ENCODE measurements at regions not wholly inside any gene's neighbourhood (a gene's known extent, or its start where the extent isn't known, plus 50 kb on each side); places are given as distances from the start of the nearest gene placed in this dataset.

DNA sequence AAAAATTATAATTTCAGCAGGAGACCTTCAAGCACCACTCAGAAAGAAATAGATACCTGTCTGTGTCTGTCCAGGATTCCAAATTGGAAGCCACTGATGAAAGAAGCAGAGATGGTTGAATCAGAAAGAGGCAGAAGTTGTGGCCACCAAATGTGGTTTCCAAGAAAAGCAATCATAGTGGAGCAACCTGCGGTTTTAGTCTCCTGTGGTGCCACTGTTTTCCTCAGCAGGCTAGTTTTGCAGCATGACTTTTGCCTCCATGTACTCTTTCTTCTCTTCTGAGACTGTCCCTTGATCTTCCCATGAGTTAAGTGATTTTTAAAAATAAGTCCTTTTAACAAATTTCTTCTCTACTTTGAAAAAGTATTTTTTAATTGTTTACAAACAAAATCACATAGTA, 535.8 kb downstream of the CYLC2 start:
- no peak for ATAC-seq
- Mint-ChIP-seq H3K27me3 (no peaks in the 10 kb centered on the region), H3K4me3 (no peak overlapping the region), H3K36me3 (ENCODE audit: low read depth) (no peaks in the 10 kb centered on the region), H3K9me3 (no peaks in the 10 kb centered on the region), H3K4me1 (ENCODE audit: low read depth) (no peaks in the 10 kb centered on the region), H3K27ac (no peak overlapping the region)
- TF ChIP-seq, protein P1, sequence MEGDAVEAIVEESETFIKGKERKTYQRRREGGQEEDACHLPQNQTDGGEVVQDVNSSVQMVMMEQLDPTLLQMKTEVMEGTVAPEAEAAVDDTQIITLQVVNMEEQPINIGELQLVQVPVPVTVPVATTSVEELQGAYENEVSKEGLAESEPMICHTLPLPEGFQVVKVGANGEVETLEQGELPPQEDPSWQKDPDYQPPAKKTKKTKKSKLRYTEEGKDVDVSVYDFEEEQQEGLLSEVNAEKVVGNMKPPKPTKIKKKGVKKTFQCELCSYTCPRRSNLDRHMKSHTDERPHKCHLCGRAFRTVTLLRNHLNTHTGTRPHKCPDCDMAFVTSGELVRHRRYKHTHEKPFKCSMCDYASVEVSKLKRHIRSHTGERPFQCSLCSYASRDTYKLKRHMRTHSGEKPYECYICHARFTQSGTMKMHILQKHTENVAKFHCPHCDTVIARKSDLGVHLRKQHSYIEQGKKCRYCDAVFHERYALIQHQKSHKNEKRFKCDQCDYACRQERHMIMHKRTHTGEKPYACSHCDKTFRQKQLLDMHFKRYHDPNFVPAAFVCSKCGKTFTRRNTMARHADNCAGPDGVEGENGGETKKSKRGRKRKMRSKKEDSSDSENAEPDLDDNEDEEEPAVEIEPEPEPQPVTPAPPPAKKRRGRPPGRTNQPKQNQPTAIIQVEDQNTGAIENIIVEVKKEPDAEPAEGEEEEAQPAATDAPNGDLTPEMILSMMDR (IDR thresholded peaks at IDR 0.05), result no peak
- ChIA-PET POLR2A (interaction anchor here (0.5 kb wide), 1 partner anchor 56 kb away, joined by 3 read pairs; no protein-coding TSS in a partner anchor), CTCF (no interaction called here)
- no peak for DNase-seq
- intact Hi-C loops (cut with micrococcal nuclease), result no loop called here

DNA sequence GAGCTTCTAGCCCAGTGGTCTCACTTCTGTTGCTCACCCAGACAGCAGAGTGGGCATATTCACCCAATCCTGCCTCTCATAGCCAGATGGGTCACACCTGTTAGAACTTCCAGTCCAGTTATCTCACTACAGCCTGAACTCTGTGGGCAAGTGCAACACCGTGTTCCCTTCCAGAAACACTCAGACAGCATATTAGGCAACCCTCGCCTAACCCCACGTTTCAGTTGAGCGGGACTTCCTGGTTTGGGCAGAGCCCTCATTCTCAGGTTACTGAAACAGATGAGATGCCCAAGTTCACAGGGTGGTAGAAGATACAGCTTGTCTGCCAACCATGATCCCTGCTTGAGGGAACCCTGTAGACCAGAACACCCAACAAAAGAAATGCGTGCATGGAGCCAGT, 538.2 kb downstream of the CYLC2 start:
- Mint-ChIP-seq H3K4me1 (ENCODE audit: low read depth) (no peaks in the 10 kb centered on the region), H3K27ac (no peak overlapping the region), H3K36me3 (ENCODE audit: low read depth) (no peaks in the 10 kb centered on the region), H3K4me3 (no peak overlapping the region), H3K27me3 (no peaks in the 10 kb centered on the region), H3K9me3 (peaks cover 2% of the 10 kb centered on the region)
- ATAC-seq (no peak), DNase-seq (no peak)
- intact Hi-C loops (cut with micrococcal nuclease), result no loop called here
- TF ChIP-seq, protein P1 (IDR thresholded peaks at IDR 0.05), result no peak
- POLR2A ChIA-PET, result no interaction called here
- CTCF ChIA-PET, result interaction anchor here (2.0 kb wide), 1 partner anchor 10 kb away, joined by 4 read pairs; no protein-coding TSS in a partner anchor

DNA sequence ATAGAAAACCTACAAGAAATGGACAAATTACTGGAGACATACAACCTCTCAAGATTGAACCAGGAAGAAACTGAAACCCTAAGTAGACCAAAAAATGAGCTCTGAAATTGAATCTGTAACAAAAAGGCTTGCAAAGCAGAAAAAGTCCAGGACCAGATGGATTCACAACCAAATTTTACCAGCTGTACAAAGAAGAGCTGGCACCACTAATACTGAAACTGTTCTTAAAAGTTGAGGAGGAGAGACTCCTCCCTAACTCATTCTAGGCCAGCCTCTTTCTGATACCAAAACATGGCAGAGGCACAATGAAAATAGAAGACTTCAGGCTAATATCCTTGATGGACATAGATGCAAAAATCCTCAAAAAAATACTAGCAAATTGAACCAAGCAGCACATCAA, 542.3 kb downstream of the CYLC2 start:
- H3K4me3 Mint-ChIP-seq, result no peak overlapping the region
- POLR2A ChIA-PET, result no interaction called here
- no peaks in the 10 kb centered on the region for H3K36me3 Mint-ChIP-seq (ENCODE audit: low read depth)
- intact Hi-C loops (cut with micrococcal nuclease), result no loop called here
- CTCF ChIA-PET, result no interaction called here
- peaks cover 2% of the 10 kb centered on the region for H3K9me3 Mint-ChIP-seq
- H3K4me1 Mint-ChIP-seq (ENCODE audit: low read depth), result no peaks in the 10 kb centered on the region
- H3K27ac Mint-ChIP-seq, result no peak overlapping the region
- no peak for ATAC-seq
- no peaks in the 10 kb centered on the region for H3K27me3 Mint-ChIP-seq
- TF ChIP-seq, protein P1 (IDR thresholded peaks at IDR 0.05), result no peak
- DNase-seq, result no peak

DNA sequence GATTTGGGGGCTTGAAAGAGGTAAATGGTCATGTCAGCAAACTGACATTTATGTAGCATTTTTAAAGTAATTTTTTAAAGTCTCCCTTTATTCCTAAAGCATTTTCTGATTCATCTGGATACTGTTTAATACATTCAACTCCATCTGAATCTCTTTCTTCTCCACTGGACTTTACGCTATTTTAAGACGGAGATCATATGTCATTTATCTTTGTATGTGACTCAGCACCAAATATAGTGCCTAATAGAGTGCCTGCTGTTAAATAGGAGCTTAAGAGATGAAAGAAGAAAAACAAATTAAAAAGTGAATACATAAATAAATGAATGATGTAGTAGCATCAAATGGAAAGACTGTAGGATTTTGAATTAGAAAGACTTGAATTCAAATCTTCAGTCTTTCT, 548.8 kb upstream of the SMC2 start:
- intact Hi-C loops (cut with micrococcal nuclease), result no loop called here
- no peaks in the 10 kb centered on the region for H3K36me3 Mint-ChIP-seq (ENCODE audit: low read depth)
- no peak for DNase-seq
- TF ChIP-seq, protein P1 (IDR thresholded peaks at IDR 0.05), result no peak
- H3K27me3 Mint-ChIP-seq, result no peaks in the 10 kb centered on the region
- ChIA-PET CTCF (no interaction called here), POLR2A (no interaction called here)
- H3K4me1 Mint-ChIP-seq (ENCODE audit: low read depth), result no peaks in the 10 kb centered on the region
- no peak overlapping the region for H3K4me3 Mint-ChIP-seq
- no peak overlapping the region for H3K27ac Mint-ChIP-seq
- no peaks in the 10 kb centered on the region for H3K9me3 Mint-ChIP-seq
- no peak for ATAC-seq

DNA sequence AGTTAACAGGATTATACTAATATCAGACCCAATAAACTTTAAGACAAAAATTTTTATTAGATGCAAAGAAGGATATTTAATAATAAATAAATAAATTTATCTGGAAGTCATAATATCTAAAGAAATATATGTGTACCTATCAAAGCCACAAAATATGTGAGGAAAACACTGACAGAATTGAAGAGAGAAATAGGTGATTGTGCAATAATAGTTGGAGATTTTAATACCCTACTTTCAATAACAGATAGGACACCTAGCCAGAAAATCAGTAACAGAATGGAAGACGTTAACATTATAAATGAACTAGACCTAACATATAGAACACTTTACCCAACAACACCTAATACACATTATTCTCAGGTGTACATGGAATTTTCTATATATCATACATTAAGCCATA, 541.4 kb upstream of the SMC2 start:
- ATAC-seq (no peak), DNase-seq (no peak)
- Mint-ChIP-seq H3K27ac (no peak overlapping the region), H3K27me3 (no peaks in the 10 kb centered on the region), H3K9me3 (peaks cover 3% of the 10 kb centered on the region), H3K4me3 (no peak overlapping the region), H3K4me1 (ENCODE audit: low read depth) (no peaks in the 10 kb centered on the region), H3K36me3 (ENCODE audit: low read depth) (no peaks in the 10 kb centered on the region)
- TF ChIP-seq, protein P1 (IDR thresholded peaks at IDR 0.05), result no peak
- POLR2A ChIA-PET, result no interaction called here
- CTCF ChIA-PET, result no interaction called here
- intact Hi-C loops (cut with micrococcal nuclease), result no loop called here
